Loucy (cell line): ENCODE measurements at regions not wholly inside any gene's neighbourhood (a gene's known extent, or its start where the extent isn't known, plus 50 kb on each side); places are given as distances from the start of the nearest gene placed in this dataset.

Source experiments
- EZH2phosphoT487 ChIP-seq: fragments of 200-600 bp; IDR thresholded peaks from 2 replicates; pipeline ENCODE4 v1.6.1; 2018; ENCODE audit warnings: antibody characterized with exemption, mild to moderate bottlenecking, moderate library complexity, borderline replicate concordance
- TF ChIP-seq, protein P1 (sequence below): fragments of 200-600 bp; sonication (generic); conservative IDR thresholded peaks from 2 replicates; pipeline ENCODE4 v1.5.1; 2014; ENCODE audit warnings: mild to moderate bottlenecking, antibody characterized with exemption, low read length

DNA sequence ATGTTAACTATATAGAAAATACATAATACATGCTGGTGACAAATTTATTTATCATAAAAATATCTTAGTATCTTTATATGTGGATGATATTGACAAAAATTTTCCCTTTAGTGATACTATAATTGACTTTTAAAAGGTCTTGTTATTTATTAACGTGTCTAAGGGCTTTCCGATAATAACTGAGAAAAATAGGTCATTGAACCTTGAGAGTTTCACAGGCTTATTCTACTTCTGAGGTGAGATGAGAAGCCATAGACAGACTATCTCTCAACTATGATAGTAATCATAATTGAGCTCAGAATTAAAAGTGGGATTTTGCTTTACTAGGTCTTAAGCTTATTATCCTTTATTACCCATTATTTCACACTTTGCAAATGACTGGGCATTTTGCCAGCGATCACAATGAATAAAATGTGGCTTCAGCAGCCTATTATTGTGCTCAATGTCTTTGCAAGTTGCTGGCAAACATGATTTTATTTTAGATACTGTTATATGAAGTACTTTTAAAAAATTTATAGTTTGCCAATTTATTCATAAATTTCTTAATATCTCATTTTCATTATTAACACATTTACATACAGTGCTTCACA lies 574.5 kb downstream of the ZWINT start:
- TF ChIP-seq, protein P1, sequence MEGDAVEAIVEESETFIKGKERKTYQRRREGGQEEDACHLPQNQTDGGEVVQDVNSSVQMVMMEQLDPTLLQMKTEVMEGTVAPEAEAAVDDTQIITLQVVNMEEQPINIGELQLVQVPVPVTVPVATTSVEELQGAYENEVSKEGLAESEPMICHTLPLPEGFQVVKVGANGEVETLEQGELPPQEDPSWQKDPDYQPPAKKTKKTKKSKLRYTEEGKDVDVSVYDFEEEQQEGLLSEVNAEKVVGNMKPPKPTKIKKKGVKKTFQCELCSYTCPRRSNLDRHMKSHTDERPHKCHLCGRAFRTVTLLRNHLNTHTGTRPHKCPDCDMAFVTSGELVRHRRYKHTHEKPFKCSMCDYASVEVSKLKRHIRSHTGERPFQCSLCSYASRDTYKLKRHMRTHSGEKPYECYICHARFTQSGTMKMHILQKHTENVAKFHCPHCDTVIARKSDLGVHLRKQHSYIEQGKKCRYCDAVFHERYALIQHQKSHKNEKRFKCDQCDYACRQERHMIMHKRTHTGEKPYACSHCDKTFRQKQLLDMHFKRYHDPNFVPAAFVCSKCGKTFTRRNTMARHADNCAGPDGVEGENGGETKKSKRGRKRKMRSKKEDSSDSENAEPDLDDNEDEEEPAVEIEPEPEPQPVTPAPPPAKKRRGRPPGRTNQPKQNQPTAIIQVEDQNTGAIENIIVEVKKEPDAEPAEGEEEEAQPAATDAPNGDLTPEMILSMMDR, result no peak
- TF ChIP-seq EZH2phosphoT487, result no peak
